Liver (tissue), 3 donors: ENCODE measurements at regions not wholly inside any gene's neighbourhood (a gene's known extent, or its start where the extent isn't known, plus 50 kb on each side); places are given as distances from the start of the nearest gene placed in this dataset.

Experiments used
- CTCF ChIP-seq: fragments of 150-350 bp; IDR thresholded peaks from 2 replicates; pipeline ENCODE4 v1.5.1; 2017; ENCODE audit warnings: improper control_type of control experiment, low read depth, low read length; ENCODE audit not compliant: missing input control
- JUND ChIP-seq, 2 donors: IDR thresholded peaks; 2 replicates each; pipeline ENCODE4 v1.6.1; 2016; ENCODE audit warnings: antibody characterized with exemption in 2 of 2
- donor health status: healthy.
- donor health status: healthy.

GRCh38 chr5:57346328-57346727 is 136.3 kb downstream of the ACTBL2 start:
- TF ChIP-seq JUND (IDR thresholded peaks at IDR 0.05) (no peak), CTCF (no peak)
